AML-193 (cell line): ENCODE measurements at regions not wholly inside any gene's neighbourhood (a gene's known extent, or its start where the extent isn't known, plus 50 kb on each side); places are given as distances from the start of the nearest gene placed in this dataset.

Experiments used
- DNase-seq, 2 experiments: peaks; one replicate each; lab custom pipeline; 2025; lab: John Stamatoyannopoulos, UW

- no peak for DNase-seq
Observed at GRCh38 chr21:23215261-23215660, 2217.1 kb downstream of the NCAM2 start.
